Germinal center (tissue), 1 donor: ENCODE measurements at regions not wholly inside any gene's neighbourhood (a gene's known extent, or its start where the extent isn't known, plus 50 kb on each side); places are given as distances from the start of the nearest gene placed in this dataset.

ENCODE experiments used
- DNase-seq: peaks from one replicate; pipeline ENCODE4 v3.0.0; 2012; ENCODE audit warnings: mixed read lengths, low spot score

DNA sequence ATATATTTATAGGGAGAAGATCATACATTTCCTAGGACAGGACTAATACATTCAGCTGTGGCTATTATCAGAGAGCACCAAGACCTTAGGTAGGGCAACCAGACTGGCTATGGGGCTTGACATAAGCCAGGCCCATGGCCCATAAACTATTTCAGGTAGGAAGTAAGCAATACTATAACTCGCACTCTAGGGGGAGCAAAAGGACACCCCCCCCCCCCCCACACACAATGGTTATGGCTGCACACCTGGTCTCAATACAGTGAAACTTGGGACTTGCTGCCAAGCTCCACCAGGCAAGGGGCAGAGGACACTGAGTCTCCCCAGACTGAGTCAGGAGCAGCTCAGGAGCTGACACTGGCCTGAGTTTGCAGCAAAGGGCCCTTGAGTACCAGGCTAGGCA lies 348.9 kb upstream of the ASIC2 start:
- peak; percentile 47 for DNase-seq

DNA sequence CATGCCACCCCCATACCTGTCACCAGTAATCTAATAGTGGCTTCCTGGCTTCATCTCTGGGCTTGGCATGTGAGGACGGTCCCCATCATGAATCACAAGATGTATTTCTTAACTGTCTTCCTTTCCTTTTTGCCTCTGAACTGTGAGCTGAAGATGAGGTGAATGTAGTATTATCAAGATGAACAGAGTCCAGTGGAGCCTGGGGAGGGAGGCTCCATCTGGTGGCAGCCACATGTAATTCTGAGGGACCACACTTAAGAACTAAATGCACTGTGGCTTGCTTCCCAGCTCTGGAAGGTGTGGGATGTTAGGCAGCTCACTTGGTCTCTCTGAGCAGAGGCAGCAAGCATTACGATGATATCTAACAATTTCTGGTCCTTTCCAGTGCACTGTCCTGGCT lies 354.9 kb upstream of the ASIC2 start:
- peak; percentile 10 for DNase-seq

DNA sequence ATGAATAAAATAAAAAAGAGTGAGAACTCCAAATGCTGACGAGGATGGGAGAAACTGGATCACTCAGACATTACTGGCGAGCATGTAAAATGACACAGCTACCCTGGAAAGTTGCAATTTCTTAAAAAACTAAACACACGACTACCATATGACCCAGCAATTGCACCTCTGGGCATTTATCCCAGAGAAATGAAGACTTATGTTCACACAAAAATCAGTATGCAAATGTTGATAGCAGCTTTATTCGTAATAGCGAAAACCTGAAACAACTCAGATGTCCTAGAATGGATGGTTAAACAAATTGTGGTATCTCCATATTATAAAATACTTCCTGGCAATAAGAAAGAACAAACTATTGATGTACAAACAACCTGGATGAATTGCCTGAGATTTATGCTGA lies 357.2 kb upstream of the ASIC2 start:
- DNase-seq = no peak

DNA sequence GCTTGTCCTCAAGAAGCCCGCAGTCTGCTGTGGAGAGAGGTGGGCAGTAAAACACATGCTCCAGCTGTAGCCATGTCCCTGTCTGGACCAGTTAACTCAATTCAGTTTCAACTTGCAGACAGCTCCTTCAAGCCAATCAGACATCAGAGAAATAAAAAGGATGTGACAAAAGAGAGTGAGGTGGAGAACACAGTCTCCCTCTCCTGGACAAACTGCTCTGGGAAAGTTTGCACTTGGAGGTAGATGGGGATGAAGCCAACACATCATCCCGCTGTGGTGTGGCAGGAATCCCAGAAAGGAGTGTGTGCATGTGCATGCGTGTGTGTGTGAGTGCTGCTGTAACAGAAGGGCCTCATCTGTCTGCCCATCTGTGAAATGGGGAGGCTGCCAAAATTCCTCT lies 358.6 kb upstream of the ASIC2 start:
- no peak for DNase-seq

DNA sequence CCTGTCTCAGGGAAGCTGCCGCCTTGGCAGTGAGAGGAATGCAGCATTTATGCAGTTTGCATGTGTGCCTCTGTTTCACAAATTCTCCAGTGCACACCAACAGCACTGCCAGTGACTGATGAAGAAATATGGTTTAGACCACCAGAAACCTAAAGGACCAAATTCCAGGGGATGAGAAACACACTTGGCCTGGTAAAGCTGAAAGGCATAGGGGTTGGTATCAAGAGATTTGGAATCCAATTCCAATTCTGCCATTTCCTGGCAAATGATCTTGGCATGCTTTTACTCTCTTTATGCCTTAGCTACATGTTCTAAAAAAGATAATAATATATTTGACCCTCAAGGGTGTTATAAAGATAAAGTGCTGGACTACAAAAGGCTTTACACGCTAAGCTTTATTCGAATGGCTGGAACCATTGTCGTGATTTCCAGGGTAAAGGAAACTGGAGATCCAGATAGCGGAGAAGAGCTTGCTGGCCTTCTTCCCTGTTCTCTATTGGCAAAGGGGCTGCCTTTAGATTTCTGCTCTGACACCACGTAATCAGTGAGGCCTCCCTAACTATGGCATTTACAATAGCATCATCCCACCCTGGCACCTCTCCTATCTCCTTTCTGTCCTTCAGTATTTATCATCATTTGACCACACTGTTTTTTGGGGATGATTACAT lies 359.8 kb upstream of the ASIC2 start:
- DNase-seq = no peak

DNA sequence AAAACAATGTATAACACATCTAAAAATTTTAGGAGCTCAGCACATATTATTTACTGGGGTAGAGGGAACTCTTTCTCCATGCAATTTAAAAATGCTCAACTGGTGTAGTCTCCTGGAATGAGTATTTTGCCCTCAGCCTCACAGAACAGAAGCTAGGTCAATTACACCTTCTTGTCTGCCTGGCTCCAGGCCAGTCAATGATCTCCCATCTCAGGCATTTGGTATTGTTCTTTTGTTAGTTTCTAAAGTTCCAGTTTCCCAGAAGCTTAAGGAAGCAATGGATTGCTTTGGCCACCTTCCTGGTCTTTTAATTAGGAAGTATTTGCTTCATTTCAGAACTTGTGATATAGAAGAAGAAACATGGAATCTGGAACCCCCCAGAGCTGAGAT lies 360.3 kb upstream of the ASIC2 start:
- DNase-seq = no peak

DNA sequence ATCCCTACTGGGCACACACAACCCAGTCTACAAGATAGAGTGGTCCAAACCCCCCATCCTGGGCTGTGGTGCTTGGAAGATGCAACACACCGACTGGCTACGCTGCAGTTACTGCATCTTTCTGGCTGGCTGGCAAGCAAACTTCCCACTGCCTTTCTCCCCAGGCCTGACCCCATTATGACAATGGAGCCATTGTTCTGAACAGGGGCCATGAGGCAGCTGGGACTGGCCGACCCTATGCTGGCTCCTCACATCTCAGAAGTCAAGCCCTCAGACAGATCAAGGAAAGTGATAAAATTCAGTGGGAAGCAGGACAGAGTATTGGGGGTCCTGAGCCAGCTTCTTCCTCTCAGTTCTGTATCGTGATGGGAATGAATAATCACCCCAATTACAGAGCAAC lies 364.1 kb upstream of the ASIC2 start:
- no peak for DNase-seq

DNA sequence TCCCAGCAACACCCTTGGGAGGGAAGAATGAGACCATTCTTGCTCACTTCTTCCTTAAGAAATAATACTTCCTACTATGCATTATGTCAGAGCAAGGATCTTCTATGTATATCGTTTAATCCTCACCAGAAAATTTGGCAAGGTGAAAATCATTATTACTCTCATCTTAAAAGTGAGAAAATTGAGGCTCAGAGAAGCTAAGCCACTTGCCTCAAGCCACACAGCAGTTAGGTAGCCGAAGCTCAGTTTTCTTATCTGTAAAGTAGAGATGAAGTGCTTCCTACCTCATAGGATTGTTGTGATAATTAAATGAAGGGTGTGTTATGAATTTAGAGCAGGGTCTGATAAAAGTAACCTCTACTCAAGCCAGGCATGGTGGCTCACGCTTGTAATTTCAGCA lies 368.9 kb upstream of the ASIC2 start:
- DNase-seq = no peak

DNA sequence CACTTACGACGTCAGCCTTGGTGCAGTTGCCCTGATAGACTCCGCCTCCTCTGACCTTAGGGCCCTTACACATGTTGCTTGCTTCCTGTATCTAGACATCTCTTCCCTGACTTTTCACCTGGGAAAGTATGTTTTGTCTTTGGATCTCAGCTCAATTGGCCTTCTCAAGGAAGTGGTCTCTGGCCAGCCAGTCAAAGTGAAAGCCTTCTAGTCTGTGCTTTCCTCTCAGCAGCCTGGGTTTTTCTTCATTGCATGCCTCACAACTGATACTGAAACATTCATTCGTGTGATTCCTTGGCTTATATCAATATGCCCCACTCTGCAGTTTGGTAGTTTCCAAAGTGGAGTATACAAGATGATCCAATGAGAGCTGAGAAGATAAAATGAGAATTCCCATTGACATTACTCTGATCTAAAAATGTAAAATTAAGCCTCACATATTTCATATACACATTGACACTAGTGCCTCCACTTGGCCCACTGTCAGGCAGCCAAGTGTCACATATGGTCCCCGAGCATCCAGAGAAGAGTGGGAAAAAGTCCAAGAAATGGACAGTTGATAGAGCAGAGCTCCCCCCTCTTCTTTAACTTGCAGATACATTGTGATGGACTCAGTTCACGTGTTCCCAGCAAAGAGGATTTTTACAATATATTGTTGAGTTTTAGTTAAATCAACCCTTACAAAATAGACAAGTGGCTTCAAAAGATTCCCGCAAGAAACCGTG lies 371.2 kb upstream of the ASIC2 start:
- no peak for DNase-seq

DNA sequence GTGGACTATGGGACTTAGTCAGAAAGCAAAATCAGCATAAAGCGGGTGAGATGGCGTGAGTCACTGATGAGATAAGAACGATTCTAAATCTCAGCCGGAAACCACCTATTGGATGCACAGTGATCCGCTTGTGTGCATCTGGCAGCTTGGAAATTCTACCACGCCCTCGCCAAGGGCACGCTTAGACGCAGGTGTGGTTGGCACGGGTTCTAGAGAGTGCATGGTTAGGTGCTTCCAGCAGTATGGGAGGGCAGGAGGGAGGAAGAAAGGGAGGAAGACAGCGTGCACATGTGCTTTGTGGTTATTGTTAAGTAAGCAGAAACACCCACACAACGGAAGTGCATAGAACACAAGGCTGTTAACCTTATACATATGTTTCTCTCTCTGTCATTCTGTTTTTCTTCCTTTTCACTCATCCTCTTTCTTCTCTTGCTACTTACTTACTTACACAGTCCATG lies 374.0 kb upstream of the ASIC2 start:
- DNase-seq = no peak

DNA sequence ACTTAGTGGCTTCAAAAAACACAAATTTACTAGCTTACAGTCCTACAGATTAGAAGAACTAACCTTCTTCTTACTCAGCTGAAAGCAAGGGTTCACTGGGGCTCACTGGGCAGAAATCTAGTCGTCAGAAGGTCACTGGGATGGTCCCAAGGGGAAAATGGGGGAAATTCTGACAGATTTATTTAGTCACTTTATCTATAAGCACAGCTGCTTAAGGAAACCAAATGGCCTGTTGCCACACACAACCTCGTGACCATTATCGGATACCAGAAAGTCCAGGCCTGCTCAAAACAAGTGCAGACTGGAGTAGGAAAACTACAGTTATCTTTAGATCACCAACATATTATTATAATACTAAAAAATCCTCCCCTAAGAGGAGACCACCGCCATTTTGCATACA lies 374.6 kb upstream of the ASIC2 start:
- no peak for DNase-seq

DNA sequence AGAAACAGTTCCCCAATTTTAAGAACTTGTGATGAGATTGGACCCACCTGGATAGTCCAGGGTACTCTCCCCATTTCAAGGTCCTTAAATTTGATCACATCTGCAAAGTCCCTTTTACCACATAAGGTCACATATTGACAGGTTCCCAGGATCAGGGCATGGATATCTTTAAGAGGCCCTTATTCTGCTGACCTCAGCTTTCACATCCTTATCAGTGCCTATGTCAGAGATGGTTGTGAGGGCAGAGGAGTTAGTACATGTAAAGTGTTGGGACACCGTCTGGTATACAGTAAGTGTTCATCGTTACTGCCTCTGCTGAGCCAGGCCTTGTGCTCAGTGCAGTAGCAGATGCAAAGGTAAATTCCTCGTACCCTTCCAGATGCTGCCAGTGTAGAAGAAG lies 375.4 kb upstream of the ASIC2 start:
- no peak for DNase-seq

DNA sequence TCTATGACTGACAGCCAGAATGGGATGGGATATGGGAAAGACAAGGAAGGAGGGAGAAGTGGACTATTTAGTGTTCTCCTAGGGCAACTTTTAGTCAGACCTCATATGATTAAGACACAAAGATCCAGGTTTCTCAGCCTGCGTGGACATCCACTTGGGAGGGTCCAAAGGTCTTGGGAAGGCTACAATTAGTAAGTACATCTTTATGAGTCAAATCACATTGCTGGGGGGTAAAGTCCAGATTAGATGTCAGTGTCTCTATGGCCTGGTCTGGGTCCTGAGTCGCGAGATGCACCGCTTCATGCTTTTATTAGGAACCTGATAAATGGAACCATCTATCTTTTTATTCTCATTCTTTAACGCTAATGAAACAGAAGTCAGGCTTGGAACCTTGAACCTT lies 378.4 kb upstream of the ASIC2 start:
- DNase-seq = no peak

DNA sequence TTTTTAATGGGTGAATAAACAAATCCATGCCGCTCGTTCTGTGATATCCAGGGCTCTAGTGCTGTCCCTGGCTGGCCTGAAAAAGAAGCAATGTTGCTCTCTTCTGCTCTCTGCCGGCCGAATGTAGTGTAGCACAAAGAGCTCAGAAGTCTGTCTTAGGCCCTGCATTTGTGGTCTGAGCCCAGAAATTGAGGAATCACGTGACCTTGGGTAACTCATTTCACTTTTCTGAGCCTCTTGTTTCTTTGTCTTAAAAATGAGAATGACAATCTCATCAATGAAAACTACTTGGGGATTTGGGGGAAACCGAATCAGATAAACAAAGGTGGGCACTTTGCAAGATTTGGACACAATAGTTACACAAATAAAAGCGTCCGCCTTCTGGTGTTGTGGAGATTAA lies 381.6 kb upstream of the ASIC2 start:
- peak; percentile 65 for DNase-seq

DNA sequence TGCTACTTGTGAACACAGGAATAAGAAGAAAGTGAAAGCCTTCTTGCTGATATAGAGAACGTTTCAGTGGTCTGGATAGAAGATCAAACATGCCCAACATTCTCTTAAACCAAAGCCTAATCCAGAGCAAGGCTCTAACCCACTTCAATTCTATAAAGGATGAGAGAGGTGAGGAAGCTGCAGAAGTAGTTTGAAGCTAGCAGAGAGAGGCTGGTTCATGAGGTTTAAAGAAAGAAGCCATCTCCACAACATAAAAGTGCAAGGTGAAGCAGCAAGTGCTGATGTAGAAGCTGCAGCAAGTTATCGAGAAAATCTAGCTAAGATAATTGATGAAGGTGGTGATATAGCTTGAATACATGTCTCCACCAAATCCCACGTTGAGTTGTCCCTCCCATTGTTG lies 383.3 kb upstream of the ASIC2 start:
- DNase-seq = no peak

DNA sequence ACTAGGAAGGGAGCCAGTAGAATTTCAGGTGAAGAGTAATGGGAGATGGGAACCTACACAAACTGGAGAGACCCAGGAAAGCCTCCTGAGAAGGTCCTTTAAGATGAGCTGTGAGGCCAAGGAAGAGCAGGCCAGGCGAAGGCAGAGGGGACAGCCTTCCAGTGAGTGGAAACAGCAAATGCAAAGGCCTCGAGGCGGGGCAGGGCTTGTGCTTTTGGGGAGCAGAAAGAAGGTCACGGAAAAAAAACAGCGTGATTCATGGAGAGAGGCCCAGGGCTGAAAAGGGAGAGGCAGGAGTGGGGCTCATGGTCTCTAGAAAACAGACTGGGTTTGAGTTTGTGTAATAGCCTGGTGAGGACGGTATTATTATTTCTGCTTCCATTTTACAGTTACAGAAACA lies 386.5 kb upstream of the ASIC2 start:
- no peak for DNase-seq

DNA sequence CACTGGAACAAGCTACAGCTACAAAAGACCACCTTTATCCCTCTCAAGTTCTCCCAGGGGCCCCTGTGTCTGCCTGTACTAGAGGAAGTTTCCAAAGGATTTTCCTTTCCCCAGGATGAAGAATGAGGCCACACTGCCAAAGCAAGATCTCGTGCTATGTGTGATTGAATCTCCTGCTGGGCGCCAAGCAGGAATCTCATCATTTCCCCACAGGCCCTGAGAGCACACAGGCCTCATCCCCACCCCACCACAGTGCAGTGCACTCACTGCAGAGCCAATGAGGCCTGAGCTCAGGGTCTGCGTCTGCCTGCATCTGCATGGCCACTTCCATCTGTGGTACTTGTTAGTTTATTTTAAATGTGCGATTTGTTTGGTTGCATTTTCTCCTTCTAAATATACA lies 387.4 kb upstream of the ASIC2 start:
- DNase-seq = no peak

DNA sequence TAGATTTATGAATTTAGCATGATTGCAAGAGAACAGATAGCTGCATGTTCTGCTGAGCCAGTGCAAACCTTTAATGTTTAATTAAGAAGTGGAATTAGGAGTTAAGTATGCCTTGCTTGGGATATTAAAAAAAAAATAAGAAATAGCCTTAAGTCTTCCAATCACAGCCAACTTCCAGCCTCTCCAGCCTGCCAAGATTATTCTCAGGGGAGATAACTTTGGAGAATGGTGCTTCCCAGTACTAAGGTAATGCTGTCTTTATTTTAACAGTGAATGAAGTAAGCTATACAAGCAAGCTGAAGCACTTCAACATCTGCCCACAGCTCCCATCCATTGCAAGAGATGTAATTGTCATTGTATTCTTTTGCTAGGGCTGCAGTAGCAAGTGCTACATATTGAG lies 389.5 kb upstream of the ASIC2 start:
- no peak for DNase-seq

DNA sequence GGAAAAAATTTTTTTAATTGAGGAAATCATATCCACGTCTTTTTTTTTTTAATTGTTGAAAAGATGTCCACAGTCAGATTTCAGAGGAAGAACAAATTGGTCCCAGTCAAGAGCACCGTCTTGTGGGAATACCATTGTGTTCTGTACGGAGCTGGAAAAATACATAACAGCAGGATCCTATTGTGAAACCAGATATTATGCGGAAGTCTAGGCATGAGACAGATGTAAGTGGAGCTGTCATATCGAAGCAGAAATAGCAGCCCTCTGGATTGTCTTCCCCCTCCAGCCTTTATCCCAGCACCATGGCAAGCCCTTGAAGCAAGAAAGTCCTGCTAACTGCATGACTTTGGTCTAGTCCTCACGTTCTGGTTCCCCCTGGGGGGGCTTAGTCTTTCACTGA lies 391.6 kb upstream of the ASIC2 start:
- no peak for DNase-seq

DNA sequence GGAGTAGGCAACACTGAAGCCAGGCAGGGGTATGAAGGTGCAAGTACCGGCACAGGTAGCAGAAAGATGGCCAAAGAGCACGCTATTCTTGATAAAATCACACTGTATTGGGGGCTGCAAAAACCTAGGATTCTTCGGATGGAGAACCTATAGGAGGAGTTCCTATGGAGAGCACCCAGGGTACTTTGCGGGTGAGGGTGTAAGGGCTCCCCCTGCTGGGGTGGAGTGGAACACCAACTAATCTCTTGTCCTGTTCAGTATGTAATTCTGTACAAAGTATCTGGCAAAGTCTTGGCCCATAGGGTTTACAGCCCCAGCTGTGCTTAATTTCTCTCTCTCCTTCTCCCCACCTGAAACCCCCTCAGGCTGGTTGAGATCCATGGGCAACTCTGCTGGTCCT lies 393.1 kb upstream of the ASIC2 start:
- DNase-seq = peak; percentile 45

DNA sequence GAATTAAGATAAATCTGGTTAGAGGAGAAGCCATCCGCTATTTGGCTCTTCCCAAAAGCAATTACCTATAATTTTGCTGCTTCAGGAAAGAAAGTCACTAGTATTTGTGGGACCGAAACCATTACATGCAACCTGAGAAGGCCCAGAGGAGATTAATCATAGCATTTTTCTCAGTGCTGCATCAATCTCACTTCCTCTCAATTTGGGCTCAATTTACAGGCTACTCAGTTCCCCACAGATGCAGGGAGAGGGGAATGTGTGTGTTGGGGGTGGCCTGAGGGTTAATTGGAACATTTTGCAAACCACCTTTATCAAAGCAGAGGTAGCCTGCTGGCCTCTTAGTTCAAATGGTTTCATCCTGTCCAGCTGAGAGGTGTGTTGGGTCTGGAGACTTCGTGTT lies 394.7 kb upstream of the ASIC2 start:
- no peak for DNase-seq

DNA sequence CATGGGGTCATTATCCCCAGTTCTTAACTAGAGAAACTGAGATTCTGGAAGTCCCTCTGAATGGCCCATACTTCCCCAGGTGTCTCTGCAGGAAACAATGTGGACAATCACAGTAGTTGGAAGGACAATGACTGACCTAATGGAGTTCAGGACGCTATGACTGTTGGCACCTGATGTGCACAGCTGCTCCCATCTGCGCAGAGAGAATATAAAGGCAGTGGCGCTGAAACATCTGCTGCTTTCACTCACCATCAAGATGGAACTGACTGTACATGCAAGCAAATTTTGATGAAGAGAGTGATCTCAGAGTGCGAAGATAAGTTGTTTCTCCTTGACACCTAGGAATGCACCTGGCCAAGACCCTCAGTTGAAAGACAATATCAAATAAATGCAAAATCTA lies 395.7 kb upstream of the ASIC2 start:
- no peak for DNase-seq

DNA sequence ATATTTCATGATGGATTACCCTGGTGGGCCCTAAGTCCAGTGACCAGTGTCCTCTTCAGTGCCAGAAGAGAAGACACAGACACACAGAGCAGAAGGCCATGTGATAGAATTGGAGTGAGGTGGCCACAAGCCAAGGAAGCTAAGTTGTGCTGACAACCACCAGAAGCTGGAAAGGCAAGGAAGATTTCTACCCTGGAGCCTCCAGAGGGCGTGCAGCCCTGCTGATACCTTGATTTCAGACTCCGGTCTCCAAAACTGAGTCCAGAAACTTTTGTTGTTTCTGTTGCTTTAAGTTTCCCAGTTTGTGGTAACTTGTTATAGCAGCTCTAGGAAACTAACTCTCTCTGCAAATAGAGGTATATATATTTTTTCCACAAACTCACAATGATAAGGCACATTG lies 396.6 kb upstream of the ASIC2 start:
- no peak for DNase-seq

DNA sequence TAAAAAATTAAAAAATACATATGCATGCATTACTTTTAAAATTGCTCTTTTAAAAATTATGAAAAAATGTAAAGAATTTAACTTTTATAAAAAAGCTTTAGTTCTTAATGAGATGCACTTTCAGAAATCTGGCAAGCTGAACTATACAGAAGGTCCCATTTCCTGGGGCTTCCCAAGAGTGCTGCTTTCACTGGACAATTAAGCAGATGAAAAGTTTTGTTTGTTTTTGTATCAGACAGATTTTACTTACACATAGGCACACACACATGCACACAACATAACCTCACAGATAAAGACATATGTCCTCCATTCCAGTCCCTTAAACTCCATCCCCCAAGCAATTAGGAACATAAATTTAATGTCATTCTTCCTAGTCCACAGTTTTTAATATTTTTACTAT lies 402.3 kb upstream of the ASIC2 start:
- DNase-seq = no peak
